ENCODE measurements at regions not wholly inside any gene's neighbourhood (a gene's known extent, or its start where the extent isn't known, plus 50 kb on each side); places are given as distances from the start of the nearest gene placed in this dataset.

GRCh38 chr4:19579608-19580007 is 672.1 kb upstream of the SLIT2 start:
- Histone ChIP-seq H3K9ac (ENCODE audit: extremely low read depth, insufficient read length, low read length) (no peak overlapping the region), H3K23ac (ENCODE audit: insufficient read length, low read depth, low read length) (no peak overlapping the region), H2BK12ac (ENCODE audit: insufficient read length, low read depth, low read length) (no peak overlapping the region), H2AK5ac (ENCODE audit: insufficient read length, low read length) (no peak overlapping the region), H3K79me1 (ENCODE audit: insufficient read depth, low read depth, low read length, poor library complexity, severe bottlenecking) (no peaks in the 10 kb centered on the region), H3K79me2 (ENCODE audit: insufficient read depth, low read length) (no peaks in the 10 kb centered on the region), H3K18ac (ENCODE audit: insufficient read length, low read depth, low read length) (no peak overlapping the region), H3K4me1 (ENCODE audit: insufficient read depth, low read length) (no peaks in the 10 kb centered on the region), H3K56ac (ENCODE audit: insufficient read length, low read depth, low read length) (no peak overlapping the region), H4K8ac (replicated peaks; ENCODE audit: insufficient read length, low read depth, low read length) (no peak overlapping the region), H2AFZ (ENCODE audit: low read length) (no peak overlapping the region), H4K91ac (ENCODE audit: insufficient read length, low read depth, low read length) (no peak overlapping the region), H3K14ac (ENCODE audit: insufficient read depth, low read length) (no peak overlapping the region), H2BK120ac (ENCODE audit: low read depth, low read length, poor library complexity, severe bottlenecking) (no peak overlapping the region), H2BK15ac (ENCODE audit: low read depth, low read length) (no peak overlapping the region), H3K27me3 (ENCODE audit: insufficient read depth, low read length) (no peaks in the 10 kb centered on the region), H3K9me3 (ENCODE audit: control insufficient read depth, low read depth, low read length) (no peaks in the 10 kb centered on the region), H4K20me1 (ENCODE audit: control insufficient read depth, insufficient read depth, insufficient read length) (no peaks in the 10 kb centered on the region), H3K4me2 (ENCODE audit: insufficient read depth, insufficient read length, low read length) (no peak overlapping the region), H3K27ac (ENCODE audit: insufficient read length, low read depth, low read length) (no peak overlapping the region), H3T11ph (ENCODE audit: low read length) (no peak overlapping the region), H4K5ac (ENCODE audit: insufficient read length, low read depth, low read length) (no peak overlapping the region), H3K23me2 (ENCODE audit: insufficient read length, low read depth, low read length, poor library complexity, severe bottlenecking) (no peaks in the 10 kb centered on the region), H2BK20ac (ENCODE audit: low read depth, low read length, poor library complexity, severe bottlenecking) (no peak overlapping the region), H2BK5ac (ENCODE audit: insufficient read length, low read length) (no peak overlapping the region), H3K4ac (ENCODE audit: low read depth, low read length) (no peak overlapping the region)
- Mint-ChIP-seq H3K4me3 (no peak overlapping the region), H3K27ac (peak overlapping the region in 1 of 3 experiments; percentile 70; a peak in 1 of 7 replicates), H3K36me3 (ENCODE audit: insufficient read depth in 1 of 3, low read depth in 3 of 3) (no peaks in the 10 kb centered on the region), H3K4me1 (no peaks in the 10 kb centered on the region), H3K9me3 (no peaks in the 10 kb centered on the region), H3K27me3 (ENCODE audit: low read depth) (no peaks in the 10 kb centered on the region)
- WGBS (ENCODE audit: extremely low coverage, insufficient read length, low lambda C conversion rate) = no CpG with 5 or more reads among the region's 3 CpGs
- TF ChIP-seq CTCF (conservative IDR thresholded peaks at IDR 0.05) = no peak
- no peak for DNase-seq
